ENCODE measurements at regions not wholly inside any gene's neighbourhood (a gene's known extent, or its start where the extent isn't known, plus 50 kb on each side); places are given as distances from the start of the nearest gene placed in this dataset.

- TF ChIP-seq CTCF (conservative IDR thresholded peaks at IDR 0.05 in 1 of 2, IDR thresholded peaks at IDR 0.05 in 1 of 2; ENCODE audit: low read depth in 1 of 2, low read length in 2 of 2): no peak
- TF ChIP-seq EZH2 (IDR thresholded peaks at IDR 0.05; ENCODE audit: low read length, missing control alignments): no peak
Measured at GRCh38 chr7:155399577-155399976, 58.4 kb upstream of the EN2 start.

Data from fibroblast of lung (primary cell).